Ishikawa (cell line): ENCODE measurements at regions not wholly inside any gene's neighbourhood (a gene's known extent, or its start where the extent isn't known, plus 50 kb on each side); places are given as distances from the start of the nearest gene placed in this dataset.

ENCODE experiments used
- CEBPB ChIP-seq: IDR thresholded peaks from 2 replicates; pipeline ENCODE4 v1.6.1; 2012
- CREB1 ChIP-seq: IDR thresholded peaks from 2 replicates; pipeline ENCODE4 v1.6.1; 2012; ENCODE audit warnings: low read depth
- EGR1 ChIP-seq: IDR thresholded peaks from 2 replicates; pipeline ENCODE4 v1.6.1; 2012
- EP300 ChIP-seq: IDR thresholded peaks from 2 replicates; pipeline ENCODE4 v1.6.1; 2012; ENCODE audit warnings: borderline replicate concordance
- FOXM1 ChIP-seq: IDR thresholded peaks from 2 replicates; pipeline ENCODE4 v1.6.1; 2012; ENCODE audit warnings: low read depth, borderline replicate concordance
- NFIC ChIP-seq: IDR thresholded peaks from 2 replicates; pipeline ENCODE4 v1.6.1; 2012
- RAD21 ChIP-seq: IDR thresholded peaks from 2 replicates; pipeline ENCODE4 v1.6.1; 2012; ENCODE audit warnings: low read depth
- TAF1 ChIP-seq: IDR thresholded peaks from 2 replicates; pipeline ENCODE4 v1.6.1; 2012; ENCODE audit warnings: low read depth, mild to moderate bottlenecking
- TCF12 ChIP-seq: IDR thresholded peaks from 2 replicates; pipeline ENCODE4 v1.6.1; 2012; ENCODE audit warnings: low read depth
- TEAD4 ChIP-seq: IDR thresholded peaks from 2 replicates; pipeline ENCODE4 v1.6.1; 2012
- YY1 ChIP-seq: IDR thresholded peaks from 2 replicates; pipeline ENCODE4 v1.6.1; 2012; ENCODE audit warnings: low read depth
- ZBTB7A ChIP-seq: IDR thresholded peaks from 2 replicates; pipeline ENCODE4 v1.6.1; 2012; ENCODE audit warnings: low read depth
- TF ChIP-seq, protein P1 (sequence below): IDR thresholded peaks from 2 replicates; pipeline ENCODE4 v1.6.1; 2012
- TF ChIP-seq, protein P2 (sequence below): IDR thresholded peaks from 2 replicates; pipeline ENCODE4 v1.6.1; 2012; ENCODE audit warnings: low read depth, mild to moderate bottlenecking
- TF ChIP-seq, protein P3 (sequence below): IDR thresholded peaks from 2 replicates; pipeline ENCODE4 v1.6.1; 2012

DNA sequence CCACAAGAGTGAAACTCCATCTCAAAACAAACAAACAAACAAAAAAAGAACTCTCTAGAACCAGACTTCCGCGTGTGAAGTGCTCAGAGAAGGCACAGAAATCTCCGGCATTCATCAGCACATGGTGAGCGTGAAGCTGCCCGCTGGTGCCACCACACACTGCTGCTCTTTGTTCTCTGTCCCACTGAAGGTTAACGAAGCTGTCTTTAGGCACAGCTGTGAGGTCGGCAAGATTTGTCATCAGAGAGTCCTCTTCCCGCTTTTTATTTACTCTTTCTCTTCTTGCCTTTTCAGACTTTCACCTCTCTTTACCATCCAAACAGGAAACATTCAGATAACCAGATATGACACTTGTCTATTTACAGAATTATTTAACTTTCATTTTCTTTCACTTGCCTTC lies 115.2 kb upstream of the ARGLU1 start:
- TF ChIP-seq YY1 = no peak
- TF ChIP-seq, protein P1, sequence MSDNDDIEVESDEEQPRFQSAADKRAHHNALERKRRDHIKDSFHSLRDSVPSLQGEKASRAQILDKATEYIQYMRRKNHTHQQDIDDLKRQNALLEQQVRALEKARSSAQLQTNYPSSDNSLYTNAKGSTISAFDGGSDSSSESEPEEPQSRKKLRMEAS = no peak
- TF ChIP-seq, protein P2, sequence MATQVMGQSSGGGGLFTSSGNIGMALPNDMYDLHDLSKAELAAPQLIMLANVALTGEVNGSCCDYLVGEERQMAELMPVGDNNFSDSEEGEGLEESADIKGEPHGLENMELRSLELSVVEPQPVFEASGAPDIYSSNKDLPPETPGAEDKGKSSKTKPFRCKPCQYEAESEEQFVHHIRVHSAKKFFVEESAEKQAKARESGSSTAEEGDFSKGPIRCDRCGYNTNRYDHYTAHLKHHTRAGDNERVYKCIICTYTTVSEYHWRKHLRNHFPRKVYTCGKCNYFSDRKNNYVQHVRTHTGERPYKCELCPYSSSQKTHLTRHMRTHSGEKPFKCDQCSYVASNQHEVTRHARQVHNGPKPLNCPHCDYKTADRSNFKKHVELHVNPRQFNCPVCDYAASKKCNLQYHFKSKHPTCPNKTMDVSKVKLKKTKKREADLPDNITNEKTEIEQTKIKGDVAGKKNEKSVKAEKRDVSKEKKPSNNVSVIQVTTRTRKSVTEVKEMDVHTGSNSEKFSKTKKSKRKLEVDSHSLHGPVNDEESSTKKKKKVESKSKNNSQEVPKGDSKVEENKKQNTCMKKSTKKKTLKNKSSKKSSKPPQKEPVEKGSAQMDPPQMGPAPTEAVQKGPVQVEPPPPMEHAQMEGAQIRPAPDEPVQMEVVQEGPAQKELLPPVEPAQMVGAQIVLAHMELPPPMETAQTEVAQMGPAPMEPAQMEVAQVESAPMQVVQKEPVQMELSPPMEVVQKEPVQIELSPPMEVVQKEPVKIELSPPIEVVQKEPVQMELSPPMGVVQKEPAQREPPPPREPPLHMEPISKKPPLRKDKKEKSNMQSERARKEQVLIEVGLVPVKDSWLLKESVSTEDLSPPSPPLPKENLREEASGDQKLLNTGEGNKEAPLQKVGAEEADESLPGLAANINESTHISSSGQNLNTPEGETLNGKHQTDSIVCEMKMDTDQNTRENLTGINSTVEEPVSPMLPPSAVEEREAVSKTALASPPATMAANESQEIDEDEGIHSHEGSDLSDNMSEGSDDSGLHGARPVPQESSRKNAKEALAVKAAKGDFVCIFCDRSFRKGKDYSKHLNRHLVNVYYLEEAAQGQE = no peak
- TF ChIP-seq, protein P3, sequence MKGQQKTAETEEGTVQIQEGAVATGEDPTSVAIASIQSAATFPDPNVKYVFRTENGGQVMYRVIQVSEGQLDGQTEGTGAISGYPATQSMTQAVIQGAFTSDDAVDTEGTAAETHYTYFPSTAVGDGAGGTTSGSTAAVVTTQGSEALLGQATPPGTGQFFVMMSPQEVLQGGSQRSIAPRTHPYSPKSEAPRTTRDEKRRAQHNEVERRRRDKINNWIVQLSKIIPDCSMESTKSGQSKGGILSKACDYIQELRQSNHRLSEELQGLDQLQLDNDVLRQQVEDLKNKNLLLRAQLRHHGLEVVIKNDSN = no peak
- TF ChIP-seq EGR1 = no peak
- TF ChIP-seq CEBPB = no peak
- no peak for TF ChIP-seq RAD21
- TF ChIP-seq CREB1 = no peak
- TF ChIP-seq ZBTB7A = no peak
- TF ChIP-seq TAF1 = no peak
- no peak for TF ChIP-seq TCF12
- no peak for TF ChIP-seq FOXM1
- no peak for TF ChIP-seq NFIC
- TF ChIP-seq TEAD4 = no peak
- TF ChIP-seq EP300 = no peak

- TF ChIP-seq TAF1 (no peak), TCF12 (no peak)
Observed at GRCh38 chr13:106681997-106682396, 114.1 kb upstream of the ARGLU1 start.

- TF ChIP-seq, protein P1 = no peak
- TF ChIP-seq CREB1 = no peak
- no peak for TF ChIP-seq TCF12
- TF ChIP-seq EGR1 = no peak
- no peak for TF ChIP-seq FOXM1
- TF ChIP-seq, protein P3 = no peak
- no peak for TF ChIP-seq RAD21
- TF ChIP-seq ZBTB7A = no peak
- TF ChIP-seq EP300 = no peak
Observed at GRCh38 chr13:106681536-106681935, 113.6 kb upstream of the ARGLU1 start.

- TF ChIP-seq EGR1 (no peak), EP300 (no peak), NFIC (no peak), YY1 (no peak), RAD21 (no peak), FOXM1 (no peak), TAF1 (no peak), TCF12 (no peak)
- TF ChIP-seq, protein P3 = no peak
- TF ChIP-seq, protein P1 = no peak
- TF ChIP-seq, protein P2 = no peak
Observed at GRCh38 chr13:106680796-106681472, 113.0 kb upstream of the ARGLU1 start.

GRCh38 chr13:106678646-106679418 lies 110.9 kb upstream of the ARGLU1 start:
- TF ChIP-seq, protein P1 = no peak
- TF ChIP-seq EGR1 (no peak), FOXM1 (no peak), YY1 (no peak), EP300 (no peak), RAD21 (no peak), ZBTB7A (no peak), TAF1 (no peak), TCF12 (no peak), CEBPB (no peak), NFIC (no peak), TEAD4 (no peak), CREB1 (no peak)
- TF ChIP-seq, protein P2 = no peak
- TF ChIP-seq, protein P3 = no peak
